CD4-positive, alpha-beta T cell treated with Interleukin-4 for 4 hours (primary cell): ENCODE measurements at regions not wholly inside any gene's neighbourhood (a gene's known extent, or its start where the extent isn't known, plus 50 kb on each side); places are given as distances from the start of the nearest gene placed in this dataset.

ENCODE experiments used
- DNase-seq: peaks from one replicate; pipeline ENCODE4 v3.0.0-alpha.2; 2020

GRCh38 chr2:81739966-81740365, 1435.4 kb upstream of the LRRTM1 start:
- DNase-seq, result no peak

GRCh38 chr2:81734981-81735380, 1430.4 kb upstream of the LRRTM1 start:
- no peak for DNase-seq

GRCh38 chr2:81714817-81715216, 1410.3 kb upstream of the LRRTM1 start:
- no peak for DNase-seq

- DNase-seq, result no peak
These were observed 1402.3 kb upstream of the LRRTM1 start for GRCh38 chr2:81706856-81707255.

- DNase-seq, result no peak
These were observed 1399.3 kb upstream of the LRRTM1 start for GRCh38 chr2:81703831-81704230.

GRCh38 chr2:81692566-81692965, 1388.0 kb upstream of the LRRTM1 start:
- DNase-seq, result no peak

- no peak for DNase-seq
These were observed 1371.1 kb upstream of the LRRTM1 start for GRCh38 chr2:81675641-81676040.

GRCh38 chr2:81672923-81673322, 1368.4 kb upstream of the LRRTM1 start:
- DNase-seq, result no peak

- no peak for DNase-seq
These were observed 1368.0 kb upstream of the LRRTM1 start for GRCh38 chr2:81672516-81672915.

GRCh38 chr2:81670885-81671284, 1366.3 kb upstream of the LRRTM1 start:
- no peak for DNase-seq

GRCh38 chr2:81661081-81661480, 1356.5 kb upstream of the LRRTM1 start:
- no peak for DNase-seq

- no peak for DNase-seq
These were observed 1353.7 kb upstream of the LRRTM1 start for GRCh38 chr2:81658227-81658626.

- no peak for DNase-seq
These were observed 1345.8 kb upstream of the LRRTM1 start for GRCh38 chr2:81650048-81650971.

- DNase-seq, result no peak
These were observed 1344.3 kb upstream of the LRRTM1 start for GRCh38 chr2:81648806-81649205.

GRCh38 chr2:81648370-81648769, 1343.8 kb upstream of the LRRTM1 start:
- no peak for DNase-seq

GRCh38 chr2:81647715-81648230, 1343.2 kb upstream of the LRRTM1 start:
- no peak for DNase-seq

- no peak for DNase-seq
These were observed 1341.3 kb upstream of the LRRTM1 start for GRCh38 chr2:81645745-81646301.

GRCh38 chr2:81644189-81644588, 1339.6 kb upstream of the LRRTM1 start:
- DNase-seq, result no peak

- no peak for DNase-seq
These were observed 1320.3 kb upstream of the LRRTM1 start for GRCh38 chr2:81624825-81625224.

GRCh38 chr2:81600088-81600487, 1295.5 kb upstream of the LRRTM1 start:
- no peak for DNase-seq

GRCh38 chr2:81598453-81598852, 1293.9 kb upstream of the LRRTM1 start:
- DNase-seq, result no peak

- no peak for DNase-seq
These were observed 1284.9 kb upstream of the LRRTM1 start for GRCh38 chr2:81589406-81589805.

GRCh38 chr2:81583311-81584108, 1279.0 kb upstream of the LRRTM1 start:
- no peak for DNase-seq
